A673 (cell line): ENCODE measurements at regions not wholly inside any gene's neighbourhood (a gene's known extent, or its start where the extent isn't known, plus 50 kb on each side); places are given as distances from the start of the nearest gene placed in this dataset.

ENCODE experiments used
- BruUV-seq: library from RNA; stranded (reverse); fragments of 400-500 nt; replicated peaks from 2 replicates; lab custom pipeline; 2021; lab: Mats Ljungman, UMichigan
- CTCF ChIA-PET: fragments of 300-600 bp; sonication (Branson Sonifier 250); formaldehyde crosslinking; loops from one replicate; lab custom pipeline; 2022; ENCODE audit warnings: antibody characterized with exemption; lab: Charles Lee
- POLR2A ChIA-PET: fragments of 300-600 bp; sonication (Branson Sonifier 250); formaldehyde crosslinking; loops from one replicate; lab custom pipeline; 2022; ENCODE audit warnings: antibody characterized with exemption; ENCODE audit not compliant: low non-redundant PET; lab: Charles Lee
- DNase-seq: peaks from one replicate; pipeline ENCODE4 v3.0.0-alpha.2; 2015; ENCODE audit warnings: low spot score
- H3K27ac ChIP-seq: fragments of 200-600 bp; sonication (generic); 2 replicates; pipeline ENCODE4 v1.5.1; 2016; ENCODE audit warnings: mixed run types, low read depth, mild to moderate bottlenecking, mixed read lengths, antibody characterized with exemption, low read length; ENCODE audit not compliant: poor library complexity, severe bottlenecking
- H3K27me3 ChIP-seq: fragments of 200-600 bp; sonication (generic); replicated peaks from 2 replicates; pipeline ENCODE4 v1.6.1; 2017; ENCODE audit warnings: mixed run types, low read depth, mild to moderate bottlenecking, mixed read lengths, antibody characterized with exemption, low read length; ENCODE audit not compliant: insufficient read depth, poor library complexity
- H3K36me3 ChIP-seq: fragments of 200-600 bp; sonication (generic); 2 replicates; pipeline ENCODE4 v1.6.1; 2016; ENCODE audit warnings: mixed run types, mild to moderate bottlenecking, mixed read lengths, antibody characterized with exemption, low read length; ENCODE audit not compliant: insufficient read depth, poor library complexity, severe bottlenecking
- H3K4me1 ChIP-seq: fragments of 200-600 bp; sonication (generic); 2 replicates; pipeline ENCODE4 v1.6.1; 2017; ENCODE audit warnings: mixed run types, mild to moderate bottlenecking, mixed read lengths, antibody characterized with exemption, low read length; ENCODE audit not compliant: insufficient read depth, poor library complexity, severe bottlenecking
- H3K4me3 ChIP-seq: fragments of 200-600 bp; sonication (generic); 2 replicates; pipeline ENCODE4 v1.5.1; 2016; ENCODE audit warnings: low read depth, mixed run types, mild to moderate bottlenecking, mixed read lengths, low read length; ENCODE audit not compliant: poor library complexity, severe bottlenecking
- H3K9me3 ChIP-seq: fragments of 200-600 bp; sonication (generic); 2 replicates; pipeline ENCODE4 v1.6.1; 2016; ENCODE audit warnings: mixed run types, low read depth, mild to moderate bottlenecking, mixed read lengths, antibody characterized with exemption, low read length; ENCODE audit not compliant: poor library complexity, severe bottlenecking
- EZH2 ChIP-seq: fragments of 200-600 bp; sonication (generic); IDR thresholded peaks from 2 replicates; pipeline ENCODE4 v1.6.1; 2017; ENCODE audit warnings: borderline replicate concordance, low read depth, mild to moderate bottlenecking, mixed read lengths, antibody characterized with exemption, low read length; ENCODE audit not compliant: poor library complexity, severe bottlenecking
- intact Hi-C: fragments of 100-400 bp; cut with micrococcal nuclease; formaldehyde crosslinking; loops from one replicate; pipeline ENCODE4 v1.10.0; 2022; ENCODE audit not compliant: unreplicated experiment
- TF ChIP-seq, protein P1 (sequence below): fragments of 300-800, 200-600 bp; sonication (generic); conservative IDR thresholded peaks from 2 replicates; pipeline ENCODE4 v1.5.1; 2017; ENCODE audit warnings: low read depth, mild to moderate bottlenecking, antibody characterized with exemption, low read length, moderate library complexity, mixed read lengths

DNA sequence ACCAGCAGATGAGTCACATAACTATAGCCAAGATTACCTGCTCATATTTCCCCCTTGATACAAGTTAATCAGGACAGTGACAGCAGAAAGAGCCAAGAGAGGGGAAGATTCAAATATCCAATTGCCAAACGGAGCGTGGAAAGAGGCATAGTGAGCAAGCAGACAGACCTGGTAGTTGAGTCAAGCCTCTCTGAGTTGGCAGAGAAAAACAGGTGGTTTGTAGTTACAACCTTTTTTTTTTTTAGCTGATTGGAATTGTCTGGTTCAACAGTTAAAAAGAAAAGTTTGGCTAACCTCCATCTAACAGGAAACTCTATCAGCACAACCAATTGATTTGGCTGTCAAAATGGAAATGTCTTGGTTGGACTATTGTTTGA lies 272.1 kb downstream of the TLE1 start:
- Histone ChIP-seq H3K27ac (no peak overlapping the region), H3K4me1 (no peaks in the 10 kb centered on the region), H3K27me3 (no peaks in the 10 kb centered on the region), H3K4me3 (no peak overlapping the region), H3K36me3 (no peaks in the 10 kb centered on the region), H3K9me3 (peaks cover 2% of the 10 kb centered on the region)
- no peak for DNase-seq
- no TSS peak for BruUV-seq
- intact Hi-C loops: no loop called here
- TF ChIP-seq EZH2: no peak
- TF ChIP-seq, protein P1, sequence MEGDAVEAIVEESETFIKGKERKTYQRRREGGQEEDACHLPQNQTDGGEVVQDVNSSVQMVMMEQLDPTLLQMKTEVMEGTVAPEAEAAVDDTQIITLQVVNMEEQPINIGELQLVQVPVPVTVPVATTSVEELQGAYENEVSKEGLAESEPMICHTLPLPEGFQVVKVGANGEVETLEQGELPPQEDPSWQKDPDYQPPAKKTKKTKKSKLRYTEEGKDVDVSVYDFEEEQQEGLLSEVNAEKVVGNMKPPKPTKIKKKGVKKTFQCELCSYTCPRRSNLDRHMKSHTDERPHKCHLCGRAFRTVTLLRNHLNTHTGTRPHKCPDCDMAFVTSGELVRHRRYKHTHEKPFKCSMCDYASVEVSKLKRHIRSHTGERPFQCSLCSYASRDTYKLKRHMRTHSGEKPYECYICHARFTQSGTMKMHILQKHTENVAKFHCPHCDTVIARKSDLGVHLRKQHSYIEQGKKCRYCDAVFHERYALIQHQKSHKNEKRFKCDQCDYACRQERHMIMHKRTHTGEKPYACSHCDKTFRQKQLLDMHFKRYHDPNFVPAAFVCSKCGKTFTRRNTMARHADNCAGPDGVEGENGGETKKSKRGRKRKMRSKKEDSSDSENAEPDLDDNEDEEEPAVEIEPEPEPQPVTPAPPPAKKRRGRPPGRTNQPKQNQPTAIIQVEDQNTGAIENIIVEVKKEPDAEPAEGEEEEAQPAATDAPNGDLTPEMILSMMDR: no peak
- ChIA-PET POLR2A (no interaction called here), CTCF (no interaction called here)

DNA sequence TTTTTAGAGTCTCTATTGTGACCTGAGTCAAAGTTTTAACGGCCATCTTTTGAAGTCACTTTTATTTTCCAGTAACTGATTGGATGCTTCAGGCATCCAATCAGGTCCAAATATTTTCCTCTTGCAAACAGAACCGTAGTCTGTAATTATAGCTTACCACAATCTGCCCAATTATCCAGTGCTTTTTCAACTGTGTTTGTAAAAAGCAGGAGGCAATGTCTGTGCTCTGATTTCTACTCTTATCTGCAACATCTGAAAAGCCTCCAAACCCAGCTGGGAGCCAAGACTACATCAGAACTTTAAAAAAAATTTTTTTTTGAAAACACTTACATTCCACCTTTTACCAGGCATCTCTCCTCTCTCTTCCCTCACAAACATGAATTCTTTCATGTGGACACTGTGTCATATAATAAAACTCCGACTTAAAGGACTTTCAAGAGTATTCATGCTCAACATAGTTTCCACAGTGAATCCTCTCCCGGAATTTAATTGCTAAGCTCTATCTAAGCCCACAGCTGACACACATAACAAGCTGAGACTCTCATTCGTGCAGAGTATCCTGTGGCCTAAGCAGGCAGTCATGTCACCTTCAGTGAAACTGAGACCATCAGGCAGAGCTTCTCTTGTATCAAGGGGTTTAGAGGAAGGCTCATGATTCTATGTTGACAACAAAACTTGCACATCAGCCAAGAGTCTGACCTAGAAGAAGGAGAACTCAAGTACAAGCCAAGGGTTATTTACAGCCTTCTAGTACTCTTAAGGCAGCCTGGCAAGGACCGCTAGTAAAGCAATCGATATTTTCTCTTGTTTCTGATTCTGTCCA lies 272.7 kb downstream of the TLE1 start:
- Histone ChIP-seq H3K4me1 (no peaks in the 10 kb centered on the region), H3K27ac (no peak overlapping the region), H3K27me3 (no peaks in the 10 kb centered on the region), H3K9me3 (peaks cover 2% of the 10 kb centered on the region), H3K36me3 (no peaks in the 10 kb centered on the region), H3K4me3 (no peak overlapping the region)
- DNase-seq: no peak
- intact Hi-C loops: no loop called here
- ChIA-PET CTCF (no interaction called here), POLR2A (no interaction called here)
- no peak for TF ChIP-seq EZH2
- TF ChIP-seq, protein P1: no peak
- no TSS peak for BruUV-seq

- H3K36me3 ChIP-seq: no peaks in the 10 kb centered on the region
- peaks cover 2% of the 10 kb centered on the region for H3K9me3 ChIP-seq
- no peak for TF ChIP-seq EZH2
- no peaks in the 10 kb centered on the region for H3K4me1 ChIP-seq
- CTCF ChIA-PET: no interaction called here
- intact Hi-C loops: no loop called here
- DNase-seq: no peak
- no peaks in the 10 kb centered on the region for H3K27me3 ChIP-seq
- no TSS peak for BruUV-seq
- POLR2A ChIA-PET: no interaction called here
- no peak overlapping the region for H3K4me3 ChIP-seq
- H3K27ac ChIP-seq: no peak overlapping the region
Measured at GRCh38 chr9:81414836-81415235, 274.5 kb downstream of the TLE1 start.

DNA sequence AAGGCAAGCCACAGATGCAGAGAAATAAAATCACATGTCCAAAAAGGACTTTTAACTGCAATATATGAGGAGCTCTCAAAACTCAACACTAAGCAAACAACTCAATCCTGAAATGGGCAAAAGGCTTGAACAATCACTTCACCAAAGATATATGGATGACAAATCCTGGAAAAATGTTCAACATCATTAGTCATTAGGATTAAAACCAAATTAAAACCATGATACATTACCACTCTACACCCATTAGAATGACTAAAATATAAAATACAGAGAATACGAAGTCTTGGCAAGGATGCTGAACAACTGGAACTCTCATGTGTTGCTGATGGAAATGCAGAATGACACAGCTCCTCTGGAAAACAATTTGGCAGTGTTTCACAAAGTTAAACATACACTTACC lies 277.4 kb downstream of the TLE1 start:
- Histone ChIP-seq H3K27me3 (no peaks in the 10 kb centered on the region), H3K27ac (no peak overlapping the region), H3K4me3 (no peak overlapping the region), H3K9me3 (no peaks in the 10 kb centered on the region), H3K36me3 (no peaks in the 10 kb centered on the region), H3K4me1 (no peaks in the 10 kb centered on the region)
- no TSS peak for BruUV-seq
- TF ChIP-seq, protein P1: no peak
- TF ChIP-seq EZH2: no peak
- ChIA-PET CTCF (no interaction called here), POLR2A (no interaction called here)
- DNase-seq: no peak
- intact Hi-C loops: no loop called here
